Suprapubic skin (tissue), 4 donors: ENCODE measurements at regions not wholly inside any gene's neighbourhood (a gene's known extent, or its start where the extent isn't known, plus 50 kb on each side); places are given as distances from the start of the nearest gene placed in this dataset.

Source experiments
- EP300 ChIP-seq: sonication (generic); formaldehyde crosslinking; IDR thresholded peaks from one replicate; pipeline ENCODE4 v1.6.1; 2017; ENCODE audit warnings: antibody characterized with exemption
- POLR2A ChIP-seq, 2 donors: fragments of 450-650 bp; IDR thresholded peaks; one replicate each; pipeline ENCODE4 v1.6.1; 2017; ENCODE audit warnings: antibody characterized with exemption in 2 of 2, mild to moderate bottlenecking in 2 of 2, moderate library complexity in 2 of 2
- POLR2AphosphoS5 ChIP-seq, 3 donors: sonication (generic); formaldehyde crosslinking; IDR thresholded peaks; one replicate each; pipeline ENCODE4 v1.6.1; 2017; ENCODE audit warnings: antibody characterized with exemption in 3 of 3
- TF ChIP-seq, protein P1 (sequence below), 2 donors: fragments of 200-600 bp in 1 of 2; fragments of 450-650 bp in 1 of 2; sonication (generic) in 1 of 2; IDR thresholded peaks; one replicate each; pipeline ENCODE4 v1.5.1; 2016 to 2019; ENCODE audit warnings: antibody characterized with exemption in 2 of 2, mild to moderate bottlenecking in 1 of 2, moderate library complexity in 1 of 2

DNA sequence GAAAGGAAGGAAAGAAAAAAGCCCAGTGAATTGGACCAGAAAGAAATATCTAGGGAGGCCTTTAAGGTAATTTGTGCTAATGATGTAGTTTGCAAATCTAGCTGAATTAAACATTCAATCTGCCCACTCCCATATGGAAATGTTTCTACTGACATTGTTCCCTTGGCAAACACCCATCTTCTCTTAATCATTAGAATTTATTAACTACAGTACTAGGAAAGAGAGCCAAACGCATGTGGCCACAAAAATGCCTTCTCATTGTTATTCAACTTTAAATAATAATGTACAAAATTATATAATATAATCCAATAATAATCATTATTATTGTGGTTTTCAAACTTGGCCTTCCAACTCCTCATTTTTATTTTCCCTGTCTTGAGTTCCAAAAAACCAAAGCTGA, 234.7 kb downstream of the NHLRC3 start:
- TF ChIP-seq EP300 (no peak), POLR2AphosphoS5 (IDR thresholded peaks at IDR 0.05) (no peak), POLR2A (IDR thresholded peaks at IDR 0.05) (no peak)
- TF ChIP-seq, protein P1, sequence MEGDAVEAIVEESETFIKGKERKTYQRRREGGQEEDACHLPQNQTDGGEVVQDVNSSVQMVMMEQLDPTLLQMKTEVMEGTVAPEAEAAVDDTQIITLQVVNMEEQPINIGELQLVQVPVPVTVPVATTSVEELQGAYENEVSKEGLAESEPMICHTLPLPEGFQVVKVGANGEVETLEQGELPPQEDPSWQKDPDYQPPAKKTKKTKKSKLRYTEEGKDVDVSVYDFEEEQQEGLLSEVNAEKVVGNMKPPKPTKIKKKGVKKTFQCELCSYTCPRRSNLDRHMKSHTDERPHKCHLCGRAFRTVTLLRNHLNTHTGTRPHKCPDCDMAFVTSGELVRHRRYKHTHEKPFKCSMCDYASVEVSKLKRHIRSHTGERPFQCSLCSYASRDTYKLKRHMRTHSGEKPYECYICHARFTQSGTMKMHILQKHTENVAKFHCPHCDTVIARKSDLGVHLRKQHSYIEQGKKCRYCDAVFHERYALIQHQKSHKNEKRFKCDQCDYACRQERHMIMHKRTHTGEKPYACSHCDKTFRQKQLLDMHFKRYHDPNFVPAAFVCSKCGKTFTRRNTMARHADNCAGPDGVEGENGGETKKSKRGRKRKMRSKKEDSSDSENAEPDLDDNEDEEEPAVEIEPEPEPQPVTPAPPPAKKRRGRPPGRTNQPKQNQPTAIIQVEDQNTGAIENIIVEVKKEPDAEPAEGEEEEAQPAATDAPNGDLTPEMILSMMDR (IDR thresholded peaks at IDR 0.05), result no peak
